Dendritic cell treated with granulocyte-macrophage colony-stimulating factor and Interleukin-4, amounts not matched to agents 40 ng/mL and 50 ng/mL, for 4 days (primary cell): ENCODE measurements at regions not wholly inside any gene's neighbourhood (a gene's known extent, or its start where the extent isn't known, plus 50 kb on each side); places are given as distances from the start of the nearest gene placed in this dataset.

Source experiments
- H3K27ac Mint-ChIP-seq: one replicate; pipeline ENCODE4 v1.8.0; 2022; ENCODE audit warnings: mild to moderate bottlenecking, mixed read lengths
- H3K27me3 Mint-ChIP-seq: one replicate; pipeline ENCODE4 v1.8.0; 2022; ENCODE audit warnings: mild to moderate bottlenecking, mixed read lengths
- H3K36me3 Mint-ChIP-seq: one replicate; pipeline ENCODE4 v1.8.0; 2022; ENCODE audit warnings: low read depth, mixed read lengths
- H3K4me1 Mint-ChIP-seq: one replicate; pipeline ENCODE4 v1.8.0; 2022; ENCODE audit warnings: low read depth, mixed read lengths
- H3K4me3 Mint-ChIP-seq: one replicate; pipeline ENCODE4 v1.8.0; 2022; ENCODE audit warnings: mild to moderate bottlenecking, moderate library complexity, mixed read lengths
- H3K9me3 Mint-ChIP-seq: one replicate; pipeline ENCODE4 v1.8.0; 2022; ENCODE audit warnings: mixed read lengths
- intact Hi-C: fragments of 100-400 bp; cut with micrococcal nuclease; formaldehyde crosslinking; loops from one replicate; pipeline ENCODE4 v1.15.0; 2022

- Mint-ChIP-seq H3K4me3 (no peak overlapping the region), H3K36me3 (no peaks in the 10 kb centered on the region), H3K27ac (no peak overlapping the region), H3K4me1 (peaks cover 5% of the 10 kb centered on the region), H3K27me3 (no peaks in the 10 kb centered on the region), H3K9me3 (no peaks in the 10 kb centered on the region)
- intact Hi-C loops = no loop called here
Measured at GRCh38 chr6:166739976-166740318, 112.9 kb upstream of the RPS6KA2 start.

- intact Hi-C loops = no loop called here
- Mint-ChIP-seq H3K4me1 (peaks cover 5% of the 10 kb centered on the region), H3K27ac (no peak overlapping the region), H3K27me3 (no peaks in the 10 kb centered on the region), H3K36me3 (no peaks in the 10 kb centered on the region), H3K9me3 (no peaks in the 10 kb centered on the region), H3K4me3 (no peak overlapping the region)
Measured at GRCh38 chr6:166739117-166739975, 112.3 kb upstream of the RPS6KA2 start.

GRCh38 chr6:166738386-166739116, 111.5 kb upstream of the RPS6KA2 start:
- no peaks in the 10 kb centered on the region for H3K27me3 Mint-ChIP-seq
- no peak overlapping the region for H3K4me3 Mint-ChIP-seq
- no peaks in the 10 kb centered on the region for H3K9me3 Mint-ChIP-seq
- H3K36me3 Mint-ChIP-seq = no peaks in the 10 kb centered on the region
- peaks cover 5% of the 10 kb centered on the region for H3K4me1 Mint-ChIP-seq
- no peak overlapping the region for H3K27ac Mint-ChIP-seq
- intact Hi-C loops = no loop called here

- H3K9me3 Mint-ChIP-seq = no peaks in the 10 kb centered on the region
- H3K4me1 Mint-ChIP-seq = peaks cover 5% of the 10 kb centered on the region
- intact Hi-C loops = no loop called here
- no peak overlapping the region for H3K27ac Mint-ChIP-seq
- H3K4me3 Mint-ChIP-seq = no peak overlapping the region
- H3K36me3 Mint-ChIP-seq = no peaks in the 10 kb centered on the region
- no peaks in the 10 kb centered on the region for H3K27me3 Mint-ChIP-seq
Measured at GRCh38 chr6:166737261-166737660, 110.2 kb upstream of the RPS6KA2 start.

- Mint-ChIP-seq H3K4me3 (no peak overlapping the region), H3K4me1 (peaks cover 5% of the 10 kb centered on the region), H3K9me3 (no peaks in the 10 kb centered on the region), H3K36me3 (no peaks in the 10 kb centered on the region), H3K27ac (no peak overlapping the region), H3K27me3 (no peaks in the 10 kb centered on the region)
- intact Hi-C loops = no loop called here
Measured at GRCh38 chr6:166736634-166737033, 109.6 kb upstream of the RPS6KA2 start.

GRCh38 chr6:166733900-166734299, 106.8 kb upstream of the RPS6KA2 start:
- H3K9me3 Mint-ChIP-seq = no peaks in the 10 kb centered on the region
- H3K27me3 Mint-ChIP-seq = no peaks in the 10 kb centered on the region
- no peak overlapping the region for H3K27ac Mint-ChIP-seq
- peaks cover 8% of the 10 kb centered on the region for H3K4me1 Mint-ChIP-seq
- H3K4me3 Mint-ChIP-seq = no peak overlapping the region
- intact Hi-C loops = no loop called here
- no peaks in the 10 kb centered on the region for H3K36me3 Mint-ChIP-seq

- H3K27me3 Mint-ChIP-seq = no peaks in the 10 kb centered on the region
- no peak overlapping the region for H3K4me3 Mint-ChIP-seq
- intact Hi-C loops = no loop called here
- peaks cover 5% of the 10 kb centered on the region for H3K4me1 Mint-ChIP-seq
- no peaks in the 10 kb centered on the region for H3K9me3 Mint-ChIP-seq
- H3K27ac Mint-ChIP-seq = no peak overlapping the region
- no peaks in the 10 kb centered on the region for H3K36me3 Mint-ChIP-seq
Measured at GRCh38 chr6:166729658-166730057, 102.6 kb upstream of the RPS6KA2 start.

- H3K36me3 Mint-ChIP-seq = no peaks in the 10 kb centered on the region
- H3K4me1 Mint-ChIP-seq = peaks cover 5% of the 10 kb centered on the region
Measured at GRCh38 chr6:166728884-166729530, 102.0 kb upstream of the RPS6KA2 start.

GRCh38 chr6:166726201-166726600, 99.2 kb upstream of the RPS6KA2 start:
- intact Hi-C loops = no loop called here
- Mint-ChIP-seq H3K36me3 (no peaks in the 10 kb centered on the region), H3K9me3 (no peaks in the 10 kb centered on the region), H3K4me1 (peaks cover 5% of the 10 kb centered on the region), H3K27ac (no peak overlapping the region), H3K4me3 (no peak overlapping the region), H3K27me3 (no peaks in the 10 kb centered on the region)

More at GRCh38 chr6:166728884-166729530, 102.0 kb upstream of the RPS6KA2 start:
- Mint-ChIP-seq H3K27me3 (no peaks in the 10 kb centered on the region), H3K4me3 (no peak overlapping the region), H3K9me3 (no peaks in the 10 kb centered on the region), H3K27ac (no peak overlapping the region)
- intact Hi-C loops = no loop called here

- no peaks in the 10 kb centered on the region for H3K9me3 Mint-ChIP-seq
- intact Hi-C loops = no loop called here
- peaks cover 5% of the 10 kb centered on the region for H3K4me1 Mint-ChIP-seq
- no peaks in the 10 kb centered on the region for H3K27me3 Mint-ChIP-seq
- H3K4me3 Mint-ChIP-seq = no peak overlapping the region
- H3K36me3 Mint-ChIP-seq = no peaks in the 10 kb centered on the region
- no peak overlapping the region for H3K27ac Mint-ChIP-seq
Measured at GRCh38 chr6:166725571-166725970, 98.5 kb upstream of the RPS6KA2 start.

- H3K9me3 Mint-ChIP-seq = no peaks in the 10 kb centered on the region
- H3K4me3 Mint-ChIP-seq = no peak overlapping the region
- H3K36me3 Mint-ChIP-seq = no peaks in the 10 kb centered on the region
- no peak overlapping the region for H3K27ac Mint-ChIP-seq
- H3K27me3 Mint-ChIP-seq = no peaks in the 10 kb centered on the region
- H3K4me1 Mint-ChIP-seq = peaks cover 5% of the 10 kb centered on the region
- intact Hi-C loops = no loop called here
Measured at GRCh38 chr6:166724576-166724975, 97.5 kb upstream of the RPS6KA2 start.

GRCh38 chr6:166722785-166723184, 95.7 kb upstream of the RPS6KA2 start:
- intact Hi-C loops = no loop called here
- H3K9me3 Mint-ChIP-seq = no peaks in the 10 kb centered on the region
- no peak overlapping the region for H3K4me3 Mint-ChIP-seq
- H3K4me1 Mint-ChIP-seq = no peaks in the 10 kb centered on the region
- H3K36me3 Mint-ChIP-seq = no peaks in the 10 kb centered on the region
- H3K27me3 Mint-ChIP-seq = no peaks in the 10 kb centered on the region
- H3K27ac Mint-ChIP-seq = no peak overlapping the region

- intact Hi-C loops = no loop called here
- H3K27ac Mint-ChIP-seq = no peak overlapping the region
- H3K27me3 Mint-ChIP-seq = no peaks in the 10 kb centered on the region
- no peaks in the 10 kb centered on the region for H3K36me3 Mint-ChIP-seq
- no peaks in the 10 kb centered on the region for H3K4me1 Mint-ChIP-seq
- no peaks in the 10 kb centered on the region for H3K9me3 Mint-ChIP-seq
- no peak overlapping the region for H3K4me3 Mint-ChIP-seq
Measured at GRCh38 chr6:166721576-166721975, 94.5 kb upstream of the RPS6KA2 start.

GRCh38 chr6:166720856-166721255, 93.8 kb upstream of the RPS6KA2 start:
- H3K27me3 Mint-ChIP-seq = no peaks in the 10 kb centered on the region
- intact Hi-C loops = no loop called here
- no peaks in the 10 kb centered on the region for H3K36me3 Mint-ChIP-seq
- no peaks in the 10 kb centered on the region for H3K9me3 Mint-ChIP-seq
- no peak overlapping the region for H3K27ac Mint-ChIP-seq
- no peaks in the 10 kb centered on the region for H3K4me1 Mint-ChIP-seq
- H3K4me3 Mint-ChIP-seq = no peak overlapping the region
